GM19035 (cell line): ENCODE measurements at regions not wholly inside any gene's neighbourhood (a gene's known extent, or its start where the extent isn't known, plus 50 kb on each side); places are given as distances from the start of the nearest gene placed in this dataset.
"Not testable (repeated sequence)": the region's sequence is repeated elsewhere in the genome, so short reads cannot be mapped to it uniquely, and the experiment has no call there.

Source experiments
- ATAC-seq: cut with Tn5 transposase; IDR thresholded peaks from one replicate; pipeline ENCODE4 v1.9.1; 2021; ENCODE audit not compliant: unreplicated experiment

DNA sequence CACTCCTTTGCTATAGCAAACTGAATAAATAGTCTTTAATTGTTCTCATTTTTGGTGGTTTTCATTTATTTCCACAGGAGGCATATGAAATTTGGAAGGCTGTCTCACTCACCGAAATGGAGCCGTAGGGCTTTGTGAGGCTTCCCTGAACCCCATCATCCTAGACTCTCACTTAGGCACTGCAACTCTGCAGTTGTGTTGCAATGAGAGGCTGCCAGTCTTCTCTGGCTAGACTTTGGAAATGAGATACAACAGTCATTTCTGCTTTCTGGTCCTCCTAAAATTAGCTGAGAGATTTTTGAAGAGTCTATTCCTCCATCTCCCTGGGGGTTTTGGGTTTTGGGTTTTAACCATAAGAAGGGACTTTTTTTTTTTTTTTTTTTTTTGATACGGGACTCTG, 146.5 kb downstream of the SH3BGRL start:
- no peak for ATAC-seq

DNA sequence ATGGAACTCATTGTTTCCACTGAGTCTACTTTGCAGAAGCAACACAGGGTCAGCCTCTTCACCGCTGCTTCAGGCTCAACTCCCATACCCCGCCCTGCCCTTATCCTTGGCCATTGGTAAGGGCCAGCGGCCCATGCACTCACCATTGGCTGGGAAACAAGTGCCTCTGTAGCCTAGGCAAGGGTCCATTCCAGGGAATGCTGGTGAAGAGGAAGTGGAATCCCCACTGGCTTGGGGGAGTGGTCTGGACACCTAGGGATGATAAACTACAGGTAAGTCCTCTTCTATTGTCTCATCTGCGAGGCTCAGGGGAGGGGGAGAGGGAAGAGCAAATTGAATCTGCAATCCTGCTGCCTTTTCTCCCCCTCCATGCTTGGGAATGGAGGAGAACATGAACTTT, 153.1 kb downstream of the SH3BGRL start:
- no peak for ATAC-seq

DNA sequence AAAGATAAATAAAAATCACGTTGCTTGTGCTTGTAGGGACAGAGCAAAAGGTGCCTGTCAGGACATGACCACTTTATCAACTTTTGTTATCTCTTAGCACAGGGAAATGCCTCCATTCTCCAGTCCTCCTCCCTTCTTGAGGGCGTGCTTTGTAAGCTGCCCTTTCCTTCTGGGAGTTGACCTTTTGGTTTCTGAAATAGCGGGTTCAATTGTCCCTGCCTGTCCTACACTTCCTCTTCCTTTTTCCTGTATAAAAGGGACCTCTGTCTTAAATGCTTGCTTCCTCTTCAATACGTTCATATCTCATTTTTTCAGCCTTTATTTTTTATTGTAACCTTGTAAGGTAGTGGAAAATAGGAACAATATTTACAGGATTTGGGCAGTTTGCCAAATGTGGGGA, 153.5 kb downstream of the SH3BGRL start:
- ATAC-seq, result no peak

DNA sequence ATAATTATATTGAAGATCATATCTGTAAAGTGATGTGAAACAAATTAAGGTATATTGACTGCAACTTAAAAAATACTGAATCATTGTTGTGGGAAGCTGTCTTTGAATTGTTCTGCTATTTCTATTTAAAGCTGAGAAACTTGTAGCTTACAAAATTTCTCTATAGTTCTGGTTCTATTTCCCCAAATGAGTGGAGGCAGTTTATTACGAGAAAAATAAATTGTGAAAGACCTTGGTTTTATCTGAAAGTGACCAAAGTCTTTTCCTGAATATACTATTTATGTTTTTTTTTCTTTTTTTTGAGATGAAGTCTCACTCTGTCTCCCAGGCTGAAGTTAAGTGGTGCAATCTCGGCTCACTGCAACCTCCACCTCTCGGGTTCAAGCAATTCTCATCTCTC, 165.4 kb downstream of the SH3BGRL start:
- no peak for ATAC-seq

DNA sequence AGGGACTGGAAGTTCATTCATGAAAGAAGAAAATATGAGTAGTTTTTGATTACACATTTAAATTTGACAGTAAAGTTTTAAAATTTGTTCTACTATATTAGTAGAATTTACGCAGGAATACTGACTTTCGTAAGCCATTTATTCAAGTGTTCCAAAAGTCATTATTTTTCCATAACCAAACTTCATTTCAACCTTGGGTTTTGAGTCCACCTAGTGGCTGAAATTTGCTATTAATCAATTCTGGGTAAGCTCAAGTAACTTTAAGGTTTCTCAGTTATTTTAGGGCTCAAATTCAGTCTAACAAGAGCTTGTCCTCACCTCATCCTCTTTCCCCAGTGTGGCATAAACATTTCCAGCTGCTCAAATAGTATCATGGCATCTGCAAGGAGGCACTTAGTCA, 175.4 kb downstream of the SH3BGRL start:
- ATAC-seq, result no peak

DNA sequence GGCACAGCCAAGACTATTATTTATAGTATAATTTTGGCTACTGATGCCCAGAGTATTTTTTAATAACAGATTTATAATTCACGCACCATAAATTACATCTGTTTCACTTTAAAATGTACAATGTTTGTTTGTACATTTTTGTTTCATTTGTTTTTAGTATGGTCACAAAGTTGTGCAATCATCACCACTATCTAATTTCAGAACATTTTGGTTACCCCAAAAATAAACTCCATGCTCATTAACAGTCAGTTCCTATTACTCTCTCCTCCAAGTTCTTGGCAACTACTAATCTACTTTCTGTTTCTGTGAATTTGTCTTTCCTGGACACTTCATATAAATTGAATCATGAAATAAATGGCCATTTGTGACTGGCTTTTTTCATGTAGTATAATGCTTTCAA, 176.7 kb downstream of the SH3BGRL start:
- no peak for ATAC-seq

DNA sequence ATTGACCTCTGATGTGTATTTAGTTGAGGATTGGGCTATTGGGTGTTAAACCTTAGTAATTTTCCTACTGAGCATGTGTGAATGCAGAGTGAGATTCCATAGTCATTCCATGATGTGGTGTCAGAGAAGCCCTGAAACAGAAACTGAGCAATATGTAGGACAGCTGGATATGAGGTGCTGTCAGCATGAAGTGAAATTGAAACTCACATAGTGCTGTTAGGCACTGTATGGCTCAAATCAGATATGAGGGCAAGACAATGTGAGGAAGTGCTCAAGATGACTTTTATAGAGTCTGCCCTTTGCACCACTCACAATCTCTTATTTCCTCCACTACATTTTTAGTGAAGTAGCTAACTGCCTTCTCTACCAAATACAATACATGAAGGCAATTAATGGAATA, 188.3 kb downstream of the SH3BGRL start:
- ATAC-seq, result peak; percentile 58

DNA sequence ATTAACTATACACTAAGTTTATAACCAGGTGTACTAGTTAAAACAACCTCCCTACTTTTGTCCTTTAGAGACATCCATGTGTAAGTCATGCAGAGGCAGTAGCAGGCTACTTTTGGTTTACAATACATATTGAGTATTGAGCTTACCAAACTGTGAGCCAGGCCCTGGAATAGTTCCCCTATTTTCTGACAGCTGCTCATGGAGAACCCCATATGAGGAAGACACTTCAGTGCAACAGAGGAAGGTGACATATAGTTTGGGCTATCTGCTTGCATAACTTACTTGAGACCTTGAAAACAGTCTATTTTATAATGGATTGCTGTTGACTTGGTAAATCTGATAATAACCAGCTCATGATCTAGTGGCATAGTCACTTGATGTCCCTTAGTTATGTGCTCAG, 190.5 kb downstream of the SH3BGRL start:
- ATAC-seq, result no peak

DNA sequence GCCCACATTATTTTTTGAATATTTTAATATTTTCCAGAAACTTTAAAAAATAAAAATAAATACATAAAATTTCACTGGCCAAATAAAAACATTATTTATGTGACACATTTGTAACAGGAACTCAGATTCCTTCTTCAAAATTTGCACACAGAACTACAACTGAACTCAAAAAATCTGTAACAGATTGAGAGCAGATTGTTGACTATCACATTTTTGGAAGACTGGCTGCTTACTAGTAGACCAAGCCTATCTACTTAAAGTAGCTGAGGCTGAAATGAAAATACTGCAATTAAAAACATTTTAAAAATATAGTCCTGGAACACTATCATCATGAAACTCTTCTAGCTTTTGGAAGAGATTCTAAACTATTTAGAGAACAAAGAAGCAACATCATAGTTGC, 203.9 kb downstream of the SH3BGRL start:
- ATAC-seq, result no peak

DNA sequence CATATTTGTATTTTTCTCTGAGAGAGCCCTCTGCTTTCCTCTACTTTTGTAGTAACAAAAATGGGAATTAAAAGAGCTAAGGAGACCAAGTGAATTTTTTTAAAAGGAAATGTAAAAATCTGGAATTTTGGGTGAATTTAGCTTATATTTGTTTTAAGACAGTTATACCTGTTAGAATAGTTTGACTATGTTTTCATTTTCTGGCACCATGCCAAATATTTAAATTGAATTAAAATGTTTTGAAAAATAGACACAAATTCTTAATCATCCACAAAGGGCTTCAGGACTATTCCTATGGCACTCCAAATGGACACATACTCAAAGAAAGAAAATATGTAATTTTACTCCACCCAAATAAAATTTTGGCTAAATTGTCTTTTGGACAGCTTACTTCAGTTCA, 209.6 kb downstream of the SH3BGRL start:
- no peak for ATAC-seq

DNA sequence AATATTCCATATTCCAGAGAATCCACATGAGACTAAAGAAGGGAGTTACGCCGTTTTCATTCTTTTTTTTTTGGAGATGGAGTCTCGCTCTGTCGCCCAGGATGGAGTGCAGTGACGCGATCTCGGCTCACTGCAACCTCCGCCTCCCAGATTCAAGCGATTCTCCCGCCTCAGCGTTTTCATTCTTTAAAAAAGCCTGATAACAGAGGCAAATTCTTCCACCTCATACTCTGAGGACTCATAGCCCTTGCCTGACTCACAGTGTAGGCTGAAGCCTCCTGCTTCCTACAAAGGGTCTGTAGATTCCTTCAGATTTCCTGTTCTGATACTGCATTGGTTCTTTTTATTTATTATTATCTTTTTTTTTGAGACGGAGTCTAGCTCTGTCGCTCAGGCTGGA, 210.5 kb downstream of the SH3BGRL start:
- ATAC-seq, result no peak

DNA sequence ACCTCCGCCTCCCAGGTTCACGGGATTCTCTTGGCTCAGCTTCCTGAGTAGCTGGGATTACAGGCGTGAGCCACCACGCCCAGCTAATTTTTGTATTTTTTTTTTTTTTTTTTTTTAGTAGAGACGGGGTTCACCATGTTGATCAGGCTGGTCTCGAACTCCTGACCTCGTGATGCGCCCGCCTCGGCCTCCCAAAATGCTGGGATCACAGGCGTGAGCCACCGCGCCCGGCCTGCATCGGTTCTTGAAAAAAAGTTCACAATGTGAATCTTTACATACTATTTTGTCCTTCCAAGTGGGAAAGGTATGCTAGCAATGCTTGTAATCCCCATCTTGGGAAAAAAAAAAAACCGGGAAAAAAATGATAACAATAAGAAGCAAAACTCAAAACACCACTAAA, 211.0 kb downstream of the SH3BGRL start:
- not testable (repeated sequence) for ATAC-seq

DNA sequence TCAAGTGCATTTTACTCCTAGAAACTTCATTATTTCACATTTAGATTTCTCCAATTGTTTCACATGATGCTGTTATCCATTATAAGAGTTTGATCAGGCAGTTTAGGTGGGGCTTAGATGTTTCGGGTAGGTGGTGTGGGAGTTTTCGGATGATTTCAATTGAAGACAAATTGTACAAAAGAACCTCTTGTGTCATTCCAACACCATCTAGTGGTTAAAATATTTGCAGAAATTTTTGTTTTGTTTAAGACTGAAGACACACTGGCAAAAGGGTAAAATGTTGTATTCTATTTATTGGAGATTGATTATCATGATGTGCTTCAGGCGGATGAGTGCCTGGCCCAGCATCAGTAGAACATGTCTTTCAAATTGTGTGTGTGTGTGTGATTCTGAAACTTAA, 212.7 kb downstream of the SH3BGRL start:
- ATAC-seq, result no peak
